Parathyroid adenoma (tissue), 2 donors: ENCODE measurements at regions not wholly inside any gene's neighbourhood (a gene's known extent, or its start where the extent isn't known, plus 50 kb on each side); places are given as distances from the start of the nearest gene placed in this dataset.

Experiments used
- H2AFZ ChIP-seq: fragments of 300-600 bp; sonication (generic); one replicate; pipeline ENCODE4 v1.7.0; 2017; ENCODE audit warnings: antibody characterized with exemption, mild to moderate bottlenecking
- H3K27ac ChIP-seq: fragments of 300-600 bp; sonication (generic); one replicate; pipeline ENCODE4 v1.7.0; 2017
- H3K27me3 ChIP-seq: fragments of 300-600 bp; sonication (generic); one replicate; pipeline ENCODE4 v1.7.0; 2017; ENCODE audit warnings: low read length; ENCODE audit not compliant: control insufficient read depth, insufficient read depth
- H3K36me3 ChIP-seq: fragments of 300-600 bp; sonication (generic); one replicate; pipeline ENCODE4 v1.7.0; 2017; ENCODE audit warnings: low read length; ENCODE audit not compliant: control insufficient read depth, insufficient read depth
- H3K4me1 ChIP-seq: fragments of 300-600 bp; sonication (generic); one replicate; pipeline ENCODE4 v1.7.0; 2017; ENCODE audit warnings: control low read depth
- H3K4me2 ChIP-seq: fragments of 300-600 bp; sonication (generic); one replicate; pipeline ENCODE4 v1.7.0; 2017; ENCODE audit warnings: low read length
- H3K4me3 ChIP-seq: fragments of 300-600 bp; sonication (generic); one replicate; pipeline ENCODE4 v1.7.0; 2017; ENCODE audit warnings: low read depth, low read length
- H3K79me2 ChIP-seq: fragments of 300-600 bp; sonication (generic); one replicate; pipeline ENCODE4 v1.7.0; 2017; ENCODE audit warnings: control low read depth
- H3K9ac ChIP-seq: fragments of 300-600 bp; sonication (generic); one replicate; pipeline ENCODE4 v1.7.0; 2017; ENCODE audit warnings: mild to moderate bottlenecking
- H3K9me3 ChIP-seq: fragments of 300-600 bp; sonication (generic); one replicate; pipeline ENCODE4 v1.7.0; 2017; ENCODE audit warnings: low read length; ENCODE audit not compliant: control insufficient read depth
- CTCF ChIP-seq: fragments of 300-600 bp; sonication (generic); IDR thresholded peaks from one replicate; pipeline ENCODE4 v1.7.0; 2017; ENCODE audit warnings: antibody characterized with exemption, mild to moderate bottlenecking
- donor health status: primary hyperparathyroidism.

GRCh38 chr4:148923881-148924280 lies 481.7 kb upstream of the NR3C2 start:
- Histone ChIP-seq H3K9me3 (no peaks in the 10 kb centered on the region), H3K9ac (no peak overlapping the region), H3K4me1 (no peaks in the 10 kb centered on the region), H3K36me3 (no peaks in the 10 kb centered on the region), H2AFZ (no peak overlapping the region), H3K27me3 (no peaks in the 10 kb centered on the region), H3K27ac (no peak overlapping the region), H3K4me3 (no peak overlapping the region), H3K4me2 (no peak overlapping the region), H3K79me2 (no peaks in the 10 kb centered on the region)
- no peak for TF ChIP-seq CTCF

- Histone ChIP-seq H3K9me3 (no peaks in the 10 kb centered on the region), H3K4me3 (no peak overlapping the region), H3K27me3 (no peaks in the 10 kb centered on the region), H3K27ac (no peak overlapping the region), H3K79me2 (no peaks in the 10 kb centered on the region), H3K4me2 (no peak overlapping the region), H3K9ac (no peak overlapping the region), H3K4me1 (no peaks in the 10 kb centered on the region), H3K36me3 (no peaks in the 10 kb centered on the region), H2AFZ (no peak overlapping the region)
- no peak for TF ChIP-seq CTCF
These were observed 480.3 kb upstream of the NR3C2 start for GRCh38 chr4:148922497-148922896.

- no peaks in the 10 kb centered on the region for H3K36me3 ChIP-seq
- no peaks in the 10 kb centered on the region for H3K27me3 ChIP-seq
- H3K4me1 ChIP-seq: no peaks in the 10 kb centered on the region
- H3K9ac ChIP-seq: no peak overlapping the region
- H3K4me3 ChIP-seq: no peak overlapping the region
- no peak for TF ChIP-seq CTCF
- H2AFZ ChIP-seq: no peak overlapping the region
- H3K4me2 ChIP-seq: no peak overlapping the region
- H3K27ac ChIP-seq: no peak overlapping the region
- H3K79me2 ChIP-seq: no peaks in the 10 kb centered on the region
- H3K9me3 ChIP-seq: peaks cover 2% of the 10 kb centered on the region
These were observed 472.5 kb upstream of the NR3C2 start for GRCh38 chr4:148914734-148915133.

GRCh38 chr4:148914301-148914700 lies 472.1 kb upstream of the NR3C2 start:
- no peaks in the 10 kb centered on the region for H3K79me2 ChIP-seq
- H2AFZ ChIP-seq: no peak overlapping the region
- no peak overlapping the region for H3K4me2 ChIP-seq
- no peaks in the 10 kb centered on the region for H3K27me3 ChIP-seq
- H3K9me3 ChIP-seq: peaks cover 2% of the 10 kb centered on the region
- TF ChIP-seq CTCF: no peak
- H3K4me3 ChIP-seq: no peak overlapping the region
- H3K9ac ChIP-seq: no peak overlapping the region
- no peak overlapping the region for H3K27ac ChIP-seq
- H3K36me3 ChIP-seq: no peaks in the 10 kb centered on the region
- no peaks in the 10 kb centered on the region for H3K4me1 ChIP-seq

GRCh38 chr4:148903388-148903787 lies 461.2 kb upstream of the NR3C2 start:
- H3K79me2 ChIP-seq: no peaks in the 10 kb centered on the region
- H3K9me3 ChIP-seq: no peaks in the 10 kb centered on the region
- no peak overlapping the region for H3K27ac ChIP-seq
- no peaks in the 10 kb centered on the region for H3K4me1 ChIP-seq
- H3K9ac ChIP-seq: no peak overlapping the region
- TF ChIP-seq CTCF: no peak
- H2AFZ ChIP-seq: no peak overlapping the region
- H3K4me3 ChIP-seq: no peak overlapping the region
- no peak overlapping the region for H3K4me2 ChIP-seq
- no peaks in the 10 kb centered on the region for H3K36me3 ChIP-seq
- H3K27me3 ChIP-seq: no peaks in the 10 kb centered on the region
